Neural crest cell (in vitro differentiated cells): ENCODE measurements at regions not wholly inside any gene's neighbourhood (a gene's known extent, or its start where the extent isn't known, plus 50 kb on each side); places are given as distances from the start of the nearest gene placed in this dataset.
A peak's percentile ranks its signal among the peaks of the same experiment; 100 is the strongest.

Experiments
- DNase-seq: peaks from one replicate; pipeline ENCODE4 v3.0.0; 2021; ENCODE audit warnings: low read depth, mixed read lengths, low spot score
- H3K27ac Mint-ChIP-seq: one replicate; pipeline ENCODE4 v1.8.0; 2021; ENCODE audit warnings: mild to moderate bottlenecking, mixed read lengths; ENCODE audit not compliant: unreplicated experiment
- H3K27me3 Mint-ChIP-seq: 2 replicates; pipeline ENCODE4 v1.8.0; 2021; ENCODE audit warnings: low read depth, mild to moderate bottlenecking, mixed read lengths
- H3K36me3 Mint-ChIP-seq: 2 replicates; pipeline ENCODE4 v1.8.0; 2021; ENCODE audit warnings: low read depth, mild to moderate bottlenecking, mixed read lengths
- H3K4me1 Mint-ChIP-seq: 2 replicates; pipeline ENCODE4 v1.8.0; 2021; ENCODE audit warnings: mixed read lengths
- H3K4me3 Mint-ChIP-seq: one replicate; pipeline ENCODE4 v1.8.0; 2021; ENCODE audit warnings: mild to moderate bottlenecking, mixed read lengths
- H3K9me3 Mint-ChIP-seq: 2 replicates; pipeline ENCODE4 v1.8.0; 2021; ENCODE audit warnings: mixed read lengths
- TF ChIP-seq, protein P1 (sequence below): fragments of 200-600 bp; sonication (generic); conservative IDR thresholded peaks from 2 replicates; pipeline ENCODE4 v1.5.0; 2021; ENCODE audit warnings: antibody characterized with exemption, mild to moderate bottlenecking

DNA sequence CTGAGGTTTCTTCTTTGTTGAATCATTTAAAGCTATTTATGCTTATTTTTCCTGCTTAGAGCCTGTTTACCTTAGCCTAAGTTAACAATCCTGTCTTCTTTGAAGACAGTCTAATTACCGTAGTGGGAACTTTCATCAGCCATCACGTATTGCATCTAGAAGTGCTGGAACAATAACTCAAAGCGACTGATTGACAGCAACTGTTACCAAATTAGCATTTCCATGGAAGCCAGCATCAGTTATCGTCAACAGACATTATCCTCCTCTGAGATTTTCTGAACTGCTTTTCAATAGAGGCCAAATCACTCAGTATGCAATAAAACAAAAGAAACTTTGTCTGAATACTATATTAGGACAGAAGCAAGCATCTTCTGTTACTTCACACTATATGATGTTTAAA, 433.3 kb upstream of the SLITRK1 start:
- TF ChIP-seq, protein P1, sequence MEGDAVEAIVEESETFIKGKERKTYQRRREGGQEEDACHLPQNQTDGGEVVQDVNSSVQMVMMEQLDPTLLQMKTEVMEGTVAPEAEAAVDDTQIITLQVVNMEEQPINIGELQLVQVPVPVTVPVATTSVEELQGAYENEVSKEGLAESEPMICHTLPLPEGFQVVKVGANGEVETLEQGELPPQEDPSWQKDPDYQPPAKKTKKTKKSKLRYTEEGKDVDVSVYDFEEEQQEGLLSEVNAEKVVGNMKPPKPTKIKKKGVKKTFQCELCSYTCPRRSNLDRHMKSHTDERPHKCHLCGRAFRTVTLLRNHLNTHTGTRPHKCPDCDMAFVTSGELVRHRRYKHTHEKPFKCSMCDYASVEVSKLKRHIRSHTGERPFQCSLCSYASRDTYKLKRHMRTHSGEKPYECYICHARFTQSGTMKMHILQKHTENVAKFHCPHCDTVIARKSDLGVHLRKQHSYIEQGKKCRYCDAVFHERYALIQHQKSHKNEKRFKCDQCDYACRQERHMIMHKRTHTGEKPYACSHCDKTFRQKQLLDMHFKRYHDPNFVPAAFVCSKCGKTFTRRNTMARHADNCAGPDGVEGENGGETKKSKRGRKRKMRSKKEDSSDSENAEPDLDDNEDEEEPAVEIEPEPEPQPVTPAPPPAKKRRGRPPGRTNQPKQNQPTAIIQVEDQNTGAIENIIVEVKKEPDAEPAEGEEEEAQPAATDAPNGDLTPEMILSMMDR, result no peak
- Mint-ChIP-seq H3K9me3 (no peaks in the 10 kb centered on the region), H3K27ac (peak overlapping the region; percentile 87), H3K36me3 (peaks cover 6% of the 10 kb centered on the region), H3K4me3 (peak overlapping the region; percentile 61), H3K4me1 (peaks cover 22% of the 10 kb centered on the region), H3K27me3 (no peaks in the 10 kb centered on the region)
- no peak for DNase-seq

DNA sequence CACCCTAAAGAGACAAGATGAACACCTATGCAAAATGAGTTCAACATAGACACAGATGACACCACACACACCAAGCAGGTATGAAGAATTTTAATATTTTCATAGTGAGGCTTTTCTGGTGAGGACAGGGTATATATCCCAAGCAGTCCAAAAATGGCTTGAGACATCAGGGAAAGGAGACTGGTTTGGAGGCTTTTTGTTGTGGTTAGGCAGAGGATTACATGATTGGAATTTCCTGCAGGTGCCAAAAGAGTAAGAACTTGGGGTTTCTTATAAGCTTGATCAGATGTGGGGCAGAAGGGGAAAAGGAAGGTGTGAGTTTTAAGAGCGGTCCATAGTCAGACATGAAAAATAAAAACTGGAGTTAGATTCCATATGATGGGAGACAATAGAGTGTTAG, 420.8 kb upstream of the SLITRK1 start:
- no peak for DNase-seq
- no peaks in the 10 kb centered on the region for H3K9me3 Mint-ChIP-seq
- TF ChIP-seq, protein P1, result no peak
- H3K36me3 Mint-ChIP-seq, result no peaks in the 10 kb centered on the region
- no peak overlapping the region for H3K4me3 Mint-ChIP-seq
- H3K27ac Mint-ChIP-seq, result no peak overlapping the region
- H3K4me1 Mint-ChIP-seq, result no peaks in the 10 kb centered on the region
- no peaks in the 10 kb centered on the region for H3K27me3 Mint-ChIP-seq

DNA sequence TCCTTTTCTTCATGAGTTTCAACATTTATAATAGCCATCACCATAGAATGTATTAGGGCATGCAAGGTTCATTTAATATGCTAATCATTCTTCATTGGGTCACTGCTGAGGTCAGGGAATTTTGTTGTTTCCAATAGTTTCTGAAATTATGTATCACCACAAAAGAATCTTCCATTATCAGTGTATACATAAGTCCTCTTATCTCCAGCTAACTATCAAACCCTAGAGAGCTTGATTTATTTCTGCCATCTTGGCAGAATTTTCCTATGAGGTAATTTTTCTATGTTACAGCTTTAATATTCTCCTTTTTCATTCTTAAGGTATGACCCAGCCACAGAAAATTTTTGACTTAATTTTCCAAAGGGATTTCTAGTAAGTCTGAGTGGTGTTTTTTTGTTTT, 415.0 kb upstream of the SLITRK1 start:
- no peak for DNase-seq
- Mint-ChIP-seq H3K9me3 (peaks cover 2% of the 10 kb centered on the region), H3K27me3 (no peaks in the 10 kb centered on the region), H3K4me3 (no peak overlapping the region), H3K4me1 (no peaks in the 10 kb centered on the region), H3K36me3 (no peaks in the 10 kb centered on the region), H3K27ac (no peak overlapping the region)
- TF ChIP-seq, protein P1, result no peak

DNA sequence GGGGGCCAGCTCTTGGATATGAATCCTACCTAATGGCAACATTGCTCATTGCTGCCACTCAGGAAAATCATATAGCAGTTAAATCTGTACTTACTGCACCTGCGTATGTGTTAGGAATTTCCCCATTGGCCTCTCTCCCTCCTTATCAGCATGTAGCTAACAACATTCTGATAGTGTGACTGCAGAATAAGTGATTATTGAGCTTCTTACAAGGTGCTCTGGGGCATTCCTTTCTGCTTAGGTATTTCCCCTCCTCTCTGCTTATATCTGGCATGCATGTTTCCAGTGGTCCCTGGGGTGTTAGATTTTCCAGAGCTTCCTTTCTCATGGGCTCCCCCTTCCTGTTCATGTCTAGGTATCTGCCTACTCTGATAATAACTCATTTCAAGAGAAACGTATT, 414.1 kb upstream of the SLITRK1 start:
- Mint-ChIP-seq H3K4me3 (no peak overlapping the region), H3K36me3 (no peaks in the 10 kb centered on the region), H3K9me3 (peaks cover 2% of the 10 kb centered on the region), H3K27me3 (no peaks in the 10 kb centered on the region), H3K4me1 (no peaks in the 10 kb centered on the region), H3K27ac (no peak overlapping the region)
- DNase-seq, result no peak
- TF ChIP-seq, protein P1, result no peak

DNA sequence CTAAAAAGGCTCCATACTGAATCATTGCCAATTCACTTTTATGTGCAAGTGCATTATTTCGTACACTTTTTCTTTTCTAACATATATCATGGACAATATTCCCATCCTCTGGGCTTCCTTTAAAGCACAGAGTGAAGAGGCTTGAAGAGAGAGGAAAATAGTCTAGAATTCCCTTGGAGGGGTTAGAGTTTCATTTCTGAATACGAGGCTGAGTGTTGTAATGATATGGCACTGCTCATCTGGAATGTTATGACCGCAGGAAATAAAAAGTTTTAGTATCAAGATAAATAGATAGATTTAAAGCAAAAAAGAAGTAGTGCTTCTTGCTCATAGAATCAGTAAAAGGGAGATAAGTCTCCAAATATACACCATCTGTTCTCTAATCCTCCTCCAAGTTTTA, 412.3 kb upstream of the SLITRK1 start:
- no peak for DNase-seq
- Mint-ChIP-seq H3K27me3 (no peaks in the 10 kb centered on the region), H3K36me3 (no peaks in the 10 kb centered on the region), H3K27ac (no peak overlapping the region), H3K9me3 (peaks cover 2% of the 10 kb centered on the region), H3K4me1 (no peaks in the 10 kb centered on the region), H3K4me3 (no peak overlapping the region)
- TF ChIP-seq, protein P1, result no peak

DNA sequence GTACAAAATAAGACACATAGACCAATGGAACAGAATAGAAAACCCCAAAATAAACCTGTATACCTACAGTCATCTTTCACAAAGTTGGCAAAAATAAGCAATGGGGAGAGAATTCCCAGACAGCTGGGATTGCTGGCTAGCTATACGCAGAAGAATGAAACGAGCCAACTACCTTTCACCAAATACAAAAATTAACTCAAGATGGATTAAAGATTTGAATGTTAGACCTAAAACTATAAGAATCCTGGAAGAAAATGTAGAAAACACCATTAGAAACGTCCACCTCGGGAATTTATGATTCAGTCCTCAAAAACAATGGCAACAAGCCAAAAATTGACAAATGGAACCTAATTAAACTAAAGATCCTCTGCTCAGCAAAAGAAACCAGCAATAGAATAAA, 408.1 kb upstream of the SLITRK1 start:
- DNase-seq, result no peak
- TF ChIP-seq, protein P1, result no peak
- Mint-ChIP-seq H3K4me3 (no peak overlapping the region), H3K36me3 (no peaks in the 10 kb centered on the region), H3K27me3 (no peaks in the 10 kb centered on the region), H3K27ac (no peak overlapping the region), H3K4me1 (no peaks in the 10 kb centered on the region), H3K9me3 (no peaks in the 10 kb centered on the region)
